IPS-18a (cell line): ENCODE measurements at regions not wholly inside any gene's neighbourhood (a gene's known extent, or its start where the extent isn't known, plus 50 kb on each side); places are given as distances from the start of the nearest gene placed in this dataset.
"Not testable (repeated sequence)": the region's sequence is repeated elsewhere in the genome, so short reads cannot be mapped to it uniquely, and the experiment has no call there.

ENCODE experiments used
- H3K27ac ChIP-seq: one replicate; pipeline ENCODE4 v1.5.1; 2013; ENCODE audit warnings: low read length
- H3K27me3 ChIP-seq: one replicate; pipeline ENCODE4 v1.6.1; 2013; ENCODE audit warnings: mild to moderate bottlenecking, low read length; ENCODE audit not compliant: control insufficient read depth, insufficient read depth
- H3K36me3 ChIP-seq: one replicate; pipeline ENCODE4 v1.6.1; 2013; ENCODE audit warnings: low read depth, low read length; ENCODE audit not compliant: control insufficient read depth
- H3K4me1 ChIP-seq: one replicate; pipeline ENCODE4 v1.6.1; 2013; ENCODE audit warnings: low read depth, low read length; ENCODE audit not compliant: control insufficient read depth
- H3K4me3 ChIP-seq: one replicate; pipeline ENCODE4 v1.5.1; 2013; ENCODE audit warnings: low read length
- H3K9ac ChIP-seq: one replicate; pipeline ENCODE4 v1.6.1; 2013; ENCODE audit warnings: mild to moderate bottlenecking, low read length, moderate library complexity
- H3K9me3 ChIP-seq: one replicate; pipeline ENCODE4 v1.6.1; 2013; ENCODE audit warnings: low read depth, low read length; ENCODE audit not compliant: control insufficient read depth

DNA sequence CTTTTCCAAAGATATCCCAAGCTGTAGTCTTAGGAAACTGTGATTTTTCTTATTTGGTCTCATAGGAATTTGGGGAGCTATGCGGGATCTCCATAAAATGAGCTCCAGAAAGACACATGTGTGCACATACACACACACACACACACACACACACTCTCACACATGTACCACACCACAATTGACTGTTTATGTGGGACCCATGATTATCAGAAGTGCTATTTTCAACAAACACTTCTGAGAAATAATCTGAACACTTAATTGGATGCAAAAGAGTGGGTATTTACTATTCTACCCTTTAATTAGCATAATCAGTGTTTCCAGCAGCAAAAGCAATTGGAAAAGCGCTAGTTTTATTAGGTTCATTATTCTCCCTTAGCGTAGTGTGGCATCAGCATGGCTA, 150.4 kb upstream of the ALDH3B2 start:
- not testable (repeated sequence) for H3K27ac ChIP-seq, H3K9ac ChIP-seq, H3K9me3 ChIP-seq, H3K27me3 ChIP-seq, H3K4me3 ChIP-seq, H3K36me3 ChIP-seq
- peaks cover 11% of the 10 kb centered on the region for H3K4me1 ChIP-seq

DNA sequence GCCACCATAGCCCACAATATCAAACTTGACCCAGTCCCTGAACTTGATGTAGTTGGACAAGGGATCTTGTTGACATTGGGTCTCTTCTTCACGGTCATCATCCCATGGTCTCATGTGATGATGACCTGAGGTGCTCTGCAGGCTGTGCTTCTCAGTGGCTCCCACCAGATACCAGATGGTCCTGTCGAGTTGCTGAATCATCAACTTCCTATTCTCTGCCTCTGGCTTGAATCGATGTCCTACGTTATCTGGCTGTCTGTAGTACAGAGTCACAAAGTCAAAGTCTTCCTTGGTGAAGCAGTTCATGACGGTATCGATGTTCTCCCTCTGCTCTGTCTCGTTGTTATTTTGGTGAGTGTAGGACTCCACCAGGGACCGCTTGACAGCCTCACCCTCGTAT, 145.7 kb upstream of the ALDH3B2 start:
- Histone ChIP-seq H3K4me1 (peaks cover 2% of the 10 kb centered on the region), H3K27ac (no peak overlapping the region), H3K36me3 (no peaks in the 10 kb centered on the region), H3K9me3 (no peaks in the 10 kb centered on the region), H3K9ac (no peak overlapping the region), H3K27me3 (no peaks in the 10 kb centered on the region), H3K4me3 (no peak overlapping the region)

DNA sequence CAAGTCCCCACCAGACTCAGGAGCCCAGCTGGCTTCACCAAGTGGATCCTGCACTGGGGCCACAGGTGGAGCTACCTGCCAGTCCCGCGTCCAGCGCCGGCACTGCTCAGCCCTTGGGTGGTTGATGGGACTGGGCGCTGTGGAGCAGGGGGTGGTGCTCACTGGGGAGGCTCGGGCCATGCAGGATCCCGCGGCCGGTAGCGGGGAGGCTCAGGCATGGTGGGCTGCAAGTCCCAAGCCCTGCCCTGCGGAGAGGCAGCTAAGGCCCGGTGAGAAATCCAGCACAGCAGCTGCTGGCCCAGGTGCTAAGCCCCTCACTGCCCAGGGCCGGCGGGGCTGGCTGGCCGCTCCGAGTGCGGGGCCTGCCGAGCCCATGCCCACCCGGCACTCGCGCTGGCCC, 143.1 kb upstream of the ALDH3B2 start:
- not testable (repeated sequence) for H3K9ac ChIP-seq, H3K27me3 ChIP-seq, H3K4me1 ChIP-seq, H3K36me3 ChIP-seq, H3K27ac ChIP-seq, H3K4me3 ChIP-seq, H3K9me3 ChIP-seq

- H3K4me1 ChIP-seq, H3K27ac ChIP-seq, H3K9ac ChIP-seq, H3K36me3 ChIP-seq, H3K27me3 ChIP-seq, H3K9me3 ChIP-seq, H3K4me3 ChIP-seq: not testable (repeated sequence)
Observed at GRCh38 chr11:67809301-67809700, 134.9 kb upstream of the ALDH3B2 start.

- not testable (repeated sequence) for H3K4me1 ChIP-seq, H3K36me3 ChIP-seq, H3K9ac ChIP-seq, H3K4me3 ChIP-seq, H3K27me3 ChIP-seq, H3K9me3 ChIP-seq, H3K27ac ChIP-seq
Observed at GRCh38 chr11:67807896-67808295, 133.5 kb upstream of the ALDH3B2 start.

GRCh38 chr11:67806728-67807235, 132.4 kb upstream of the ALDH3B2 start:
- H3K27me3 ChIP-seq, H3K36me3 ChIP-seq, H3K9me3 ChIP-seq, H3K4me1 ChIP-seq, H3K27ac ChIP-seq, H3K9ac ChIP-seq: not testable (repeated sequence)
- H3K4me3 ChIP-seq = peak overlapping the region; percentile 60

DNA sequence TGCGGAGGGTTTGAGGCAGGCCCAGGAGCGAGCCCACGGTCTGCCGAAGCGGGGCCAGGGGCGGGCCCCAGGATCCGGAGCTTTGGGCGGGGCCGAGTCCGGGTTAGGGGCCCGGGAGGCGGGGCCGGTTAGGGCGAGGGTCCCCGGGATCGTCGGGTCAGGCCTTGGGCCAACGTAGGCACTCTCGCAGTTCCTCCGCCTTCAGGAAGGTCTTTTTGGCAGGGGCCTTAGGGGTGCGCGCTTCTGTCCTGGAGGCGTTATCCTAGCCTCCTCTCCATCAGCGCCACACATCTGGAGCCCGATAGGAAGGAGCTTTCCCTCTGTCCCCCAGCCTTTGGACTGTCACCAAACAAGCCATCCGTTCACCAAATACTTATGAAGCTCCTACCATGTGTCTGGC, 131.8 kb upstream of the ALDH3B2 start:
- H3K27ac ChIP-seq, H3K27me3 ChIP-seq, H3K9me3 ChIP-seq, H3K4me1 ChIP-seq, H3K36me3 ChIP-seq, H3K9ac ChIP-seq: not testable (repeated sequence)
- H3K4me3 ChIP-seq = peak overlapping the region; percentile 60

DNA sequence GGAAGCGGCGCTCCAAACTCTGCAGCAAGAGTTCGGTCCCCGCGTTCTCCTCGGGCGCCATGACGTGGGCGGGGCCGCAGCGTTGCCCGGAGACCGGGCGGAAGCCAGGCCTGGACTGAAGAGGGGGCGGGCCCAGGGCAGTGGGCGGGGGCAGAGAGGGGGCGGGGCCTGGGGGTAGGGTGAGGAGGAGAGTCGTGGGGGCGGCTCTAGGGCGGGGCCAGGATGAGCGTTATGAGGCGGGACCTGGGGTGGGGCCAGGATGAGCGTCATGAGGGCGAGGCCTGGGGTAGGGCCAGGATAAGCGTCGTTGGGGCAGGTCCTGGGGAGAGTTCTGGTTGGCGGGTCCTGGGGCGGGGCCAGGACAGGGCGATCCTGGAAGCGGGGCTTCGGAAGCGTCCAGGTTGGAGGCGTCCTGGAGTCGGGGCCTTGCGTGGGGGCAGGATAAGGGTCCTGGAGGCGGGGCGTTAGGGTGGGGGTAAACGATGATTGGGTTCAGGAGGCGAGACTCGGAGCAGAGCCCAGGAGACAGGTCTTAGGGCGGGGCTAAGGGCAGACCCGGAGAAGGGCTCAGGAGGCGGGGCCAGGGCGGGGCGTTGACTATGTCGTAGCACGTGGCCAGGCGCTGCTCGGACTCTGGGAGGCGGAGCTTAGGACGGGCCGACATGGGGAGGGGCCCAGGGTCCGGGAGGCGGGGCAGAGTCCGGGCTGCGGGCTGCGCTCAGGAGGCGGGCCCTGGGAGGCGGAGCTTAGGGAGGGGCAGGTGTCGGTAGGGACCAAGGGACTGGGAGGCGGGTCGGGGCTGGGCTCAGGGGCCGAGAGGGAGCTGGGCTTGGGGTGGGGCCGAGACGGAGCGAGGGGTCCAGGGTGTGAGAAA, 131.1 kb upstream of the ALDH3B2 start:
- not testable (repeated sequence) for H3K9me3 ChIP-seq, H3K27ac ChIP-seq, H3K4me1 ChIP-seq, H3K27me3 ChIP-seq, H3K36me3 ChIP-seq
- H3K4me3 ChIP-seq = peak overlapping the region; percentile 72
- H3K9ac ChIP-seq = peak overlapping the region; percentile 73

GRCh38 chr11:67804435-67805252, 130.2 kb upstream of the ALDH3B2 start:
- H3K27ac ChIP-seq, H3K36me3 ChIP-seq, H3K9me3 ChIP-seq, H3K27me3 ChIP-seq, H3K4me1 ChIP-seq: not testable (repeated sequence)
- H3K9ac ChIP-seq = peak overlapping the region; percentile 73
- peak overlapping the region; percentile 72 for H3K4me3 ChIP-seq

DNA sequence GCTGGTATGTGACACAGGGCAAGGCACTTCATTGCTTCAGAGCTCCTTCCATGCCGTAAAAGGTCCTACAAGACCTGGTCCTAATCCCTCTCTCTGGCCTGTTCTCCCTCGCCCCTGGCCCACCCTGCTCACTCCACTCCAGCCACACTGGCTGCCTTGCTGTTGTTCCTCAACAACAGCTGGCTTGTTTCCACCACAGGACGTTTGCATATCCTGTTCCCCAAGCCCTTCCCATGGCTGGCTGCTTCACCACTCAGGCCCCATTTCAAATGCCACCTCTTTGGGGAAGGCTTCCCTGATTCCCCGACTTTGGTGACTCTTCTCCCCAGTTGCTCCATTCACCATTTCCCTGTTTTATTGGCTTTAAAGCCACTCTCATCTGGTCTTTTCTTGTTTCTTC, 129.1 kb upstream of the ALDH3B2 start:
- not testable (repeated sequence) for H3K9me3 ChIP-seq, H3K4me1 ChIP-seq, H3K36me3 ChIP-seq, H3K27me3 ChIP-seq, H3K4me3 ChIP-seq, H3K9ac ChIP-seq, H3K27ac ChIP-seq

DNA sequence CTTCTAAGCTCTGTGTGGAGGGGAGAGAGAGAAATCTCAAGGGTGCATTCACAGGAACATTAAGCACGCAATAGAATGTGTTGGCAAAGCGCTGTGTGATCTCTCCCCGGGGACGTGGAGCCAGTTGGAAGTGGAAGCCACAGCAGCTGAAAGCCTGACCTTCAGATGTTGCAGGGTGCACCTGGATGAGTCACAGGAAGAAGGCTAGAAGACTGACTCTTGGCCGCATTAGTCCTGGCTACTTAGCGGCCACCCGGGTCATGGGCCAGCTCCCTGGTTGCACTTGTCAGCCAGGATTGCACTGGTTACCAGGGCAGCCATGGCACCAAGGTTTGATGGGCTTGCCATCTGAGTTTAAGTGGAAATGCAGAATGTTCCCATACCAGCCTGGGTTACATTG, 128.6 kb upstream of the ALDH3B2 start:
- not testable (repeated sequence) for H3K4me3 ChIP-seq, H3K9me3 ChIP-seq, H3K36me3 ChIP-seq, H3K27me3 ChIP-seq, H3K27ac ChIP-seq, H3K9ac ChIP-seq, H3K4me1 ChIP-seq

DNA sequence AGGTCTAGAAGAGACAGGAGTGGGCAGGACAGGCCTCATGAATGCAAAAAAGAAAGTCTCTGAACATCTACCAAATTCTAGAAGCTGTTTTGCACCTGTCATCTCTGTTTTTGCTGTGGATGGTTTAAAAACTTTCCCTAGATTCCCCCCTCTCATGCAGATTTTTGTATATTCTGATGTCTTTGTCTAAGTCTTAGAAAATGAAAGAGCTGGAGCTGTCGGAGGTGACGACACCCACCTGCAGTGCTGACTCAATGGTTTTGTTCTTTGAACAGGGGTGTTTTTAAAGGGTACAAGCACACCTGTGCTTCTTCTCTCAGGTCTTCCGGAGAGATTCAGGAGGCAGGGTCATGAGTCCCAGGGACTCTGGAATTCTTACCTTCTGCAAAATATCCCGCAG, 128.2 kb upstream of the ALDH3B2 start:
- H3K4me3 ChIP-seq, H3K4me1 ChIP-seq, H3K27ac ChIP-seq, H3K9me3 ChIP-seq, H3K27me3 ChIP-seq, H3K9ac ChIP-seq, H3K36me3 ChIP-seq: not testable (repeated sequence)
